OCI-LY3 (cell line): ENCODE measurements at regions not wholly inside any gene's neighbourhood (a gene's known extent, or its start where the extent isn't known, plus 50 kb on each side); places are given as distances from the start of the nearest gene placed in this dataset.
"Not testable (repeated sequence)": the region's sequence is repeated elsewhere in the genome, so short reads cannot be mapped to it uniquely, and the experiment has no call there.

ENCODE experiments used
- EZH2phosphoT487 ChIP-seq: fragments of 200-600 bp; shearing (Covaris generic); IDR thresholded peaks from 2 replicates; pipeline ENCODE4 v1.6.1; 2018; ENCODE audit warnings: antibody characterized with exemption, mixed run types, low read depth
- TF ChIP-seq, protein P1 (sequence below): fragments of 200-600, 300-600 bp; sonication (generic); IDR thresholded peaks from 2 replicates; pipeline ENCODE4 v1.5.1; 2014; ENCODE audit warnings: antibody characterized with exemption, low read length, low read depth

DNA sequence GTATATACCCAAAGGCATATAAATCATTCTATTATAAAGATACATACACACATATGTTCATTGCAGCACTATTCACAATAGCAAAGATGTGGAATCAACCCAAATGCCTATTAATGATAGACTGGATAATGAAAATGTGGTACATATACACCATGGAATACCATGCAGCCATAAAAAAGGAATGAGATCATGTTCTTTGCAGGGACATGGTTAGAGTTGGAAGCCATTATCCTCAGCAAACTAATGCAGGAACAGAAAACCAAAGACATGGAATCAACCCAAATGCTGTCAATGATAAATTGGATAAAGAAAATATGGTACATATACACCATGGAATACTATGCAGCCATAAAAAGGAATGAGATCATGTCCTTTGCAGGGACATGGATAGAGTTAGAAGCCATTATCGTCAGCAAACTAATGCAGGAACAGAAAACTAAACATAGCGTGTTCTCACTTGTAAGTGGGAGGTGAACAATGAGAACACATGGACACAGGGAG lies 166.4 kb downstream of the TPBG start:
- TF ChIP-seq EZH2phosphoT487 = not testable (repeated sequence)
- TF ChIP-seq, protein P1, sequence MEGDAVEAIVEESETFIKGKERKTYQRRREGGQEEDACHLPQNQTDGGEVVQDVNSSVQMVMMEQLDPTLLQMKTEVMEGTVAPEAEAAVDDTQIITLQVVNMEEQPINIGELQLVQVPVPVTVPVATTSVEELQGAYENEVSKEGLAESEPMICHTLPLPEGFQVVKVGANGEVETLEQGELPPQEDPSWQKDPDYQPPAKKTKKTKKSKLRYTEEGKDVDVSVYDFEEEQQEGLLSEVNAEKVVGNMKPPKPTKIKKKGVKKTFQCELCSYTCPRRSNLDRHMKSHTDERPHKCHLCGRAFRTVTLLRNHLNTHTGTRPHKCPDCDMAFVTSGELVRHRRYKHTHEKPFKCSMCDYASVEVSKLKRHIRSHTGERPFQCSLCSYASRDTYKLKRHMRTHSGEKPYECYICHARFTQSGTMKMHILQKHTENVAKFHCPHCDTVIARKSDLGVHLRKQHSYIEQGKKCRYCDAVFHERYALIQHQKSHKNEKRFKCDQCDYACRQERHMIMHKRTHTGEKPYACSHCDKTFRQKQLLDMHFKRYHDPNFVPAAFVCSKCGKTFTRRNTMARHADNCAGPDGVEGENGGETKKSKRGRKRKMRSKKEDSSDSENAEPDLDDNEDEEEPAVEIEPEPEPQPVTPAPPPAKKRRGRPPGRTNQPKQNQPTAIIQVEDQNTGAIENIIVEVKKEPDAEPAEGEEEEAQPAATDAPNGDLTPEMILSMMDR = not testable (repeated sequence)
